Neural progenitor cell (in vitro differentiated cells): ENCODE measurements at regions not wholly inside any gene's neighbourhood (a gene's known extent, or its start where the extent isn't known, plus 50 kb on each side); places are given as distances from the start of the nearest gene placed in this dataset.

ENCODE experiments used
- DNase-seq: peaks from one replicate; pipeline ENCODE4 v3.0.0-alpha.2; 2016; ENCODE audit warnings: low spot score
- H2AFZ ChIP-seq: fragments of 200-600 bp; sonication (generic); replicated peaks from 2 replicates; pipeline ENCODE4 v1.6.1; 2016; ENCODE audit warnings: antibody characterized with exemption
- H3F3A ChIP-seq: fragments of 200-600 bp; sonication (generic); 2 replicates; pipeline ENCODE4 v1.6.1; 2016; ENCODE audit warnings: antibody characterized with exemption, low read depth
- H3K27ac ChIP-seq: fragments of 200-600 bp; sonication (generic); 2 replicates; pipeline ENCODE4 v1.5.1; 2016; ENCODE audit warnings: mild to moderate bottlenecking
- H3K27me3 ChIP-seq: fragments of 200-600 bp; sonication (generic); 2 replicates; pipeline ENCODE4 v1.6.1; 2016; ENCODE audit warnings: mild to moderate bottlenecking, moderate library complexity
- H3K36me3 ChIP-seq: fragments of 200-600 bp; sonication (generic); 2 replicates; pipeline ENCODE4 v1.5.1; 2016
- H3K4me1 ChIP-seq: fragments of 200-600 bp; sonication (generic); 2 replicates; pipeline ENCODE4 v1.6.1; 2016; ENCODE audit warnings: mixed run types
- H3K4me2 ChIP-seq: fragments of 200-600 bp; sonication (generic); 2 replicates; pipeline ENCODE4 v1.6.1; 2016
- H3K4me3 ChIP-seq: fragments of 200-600 bp; sonication (generic); 2 replicates; pipeline ENCODE4 v1.5.1; 2016
- H3K79me2 ChIP-seq: fragments of 200-600 bp; sonication (generic); 2 replicates; pipeline ENCODE4 v1.6.1; 2016; ENCODE audit warnings: low read depth
- H3K9ac ChIP-seq: fragments of 200-600 bp; sonication (generic); 2 replicates; pipeline ENCODE4 v1.6.1; 2016
- H3K9me3 ChIP-seq: fragments of 200-600 bp; sonication (generic); 2 replicates; pipeline ENCODE4 v1.5.1; 2016; ENCODE audit warnings: low read depth
- H4K20me1 ChIP-seq: fragments of 200-600 bp; sonication (generic); 2 replicates; pipeline ENCODE4 v1.6.1; 2016; ENCODE audit warnings: low read depth
- H3K27ac Mint-ChIP-seq: 3 replicates; pipeline ENCODE4 v1.8.0; 2021; ENCODE audit warnings: mixed read lengths
- H3K27me3 Mint-ChIP-seq: 2 replicates; pipeline ENCODE4 v1.8.0; 2022; ENCODE audit warnings: low read depth, mild to moderate bottlenecking, inconsistent platforms, moderate library complexity, mixed read lengths; ENCODE audit not compliant: insufficient read depth
- H3K36me3 Mint-ChIP-seq: 3 replicates; pipeline ENCODE4 v1.8.0; 2021; ENCODE audit warnings: mixed read lengths
- H3K4me1 Mint-ChIP-seq: 3 replicates; pipeline ENCODE4 v1.8.0; 2021; ENCODE audit warnings: mixed read lengths
- H3K4me3 Mint-ChIP-seq: 3 replicates; pipeline ENCODE4 v1.8.0; 2021; ENCODE audit warnings: mild to moderate bottlenecking, moderate library complexity, mixed read lengths
- H3K9me3 Mint-ChIP-seq: 3 replicates; pipeline ENCODE4 v1.8.0; 2020; ENCODE audit warnings: mixed read lengths
- EZH2 ChIP-seq: fragments of 200-600 bp; sonication (generic); IDR thresholded peaks from 2 replicates; pipeline ENCODE4 v1.6.1; 2017; ENCODE audit warnings: antibody characterized with exemption, mild to moderate bottlenecking, moderate library complexity
- EZH2phosphoT487 ChIP-seq: fragments of 200-600 bp; sonication (generic); IDR thresholded peaks from 2 replicates; pipeline ENCODE4 v1.6.1; 2017; ENCODE audit warnings: antibody characterized with exemption
- TF ChIP-seq, protein P1 (sequence below): fragments of 200-600 bp; sonication (generic); IDR thresholded peaks from 2 replicates; pipeline ENCODE4 v1.5.1; 2017; ENCODE audit warnings: antibody characterized with exemption, mild to moderate bottlenecking

DNA sequence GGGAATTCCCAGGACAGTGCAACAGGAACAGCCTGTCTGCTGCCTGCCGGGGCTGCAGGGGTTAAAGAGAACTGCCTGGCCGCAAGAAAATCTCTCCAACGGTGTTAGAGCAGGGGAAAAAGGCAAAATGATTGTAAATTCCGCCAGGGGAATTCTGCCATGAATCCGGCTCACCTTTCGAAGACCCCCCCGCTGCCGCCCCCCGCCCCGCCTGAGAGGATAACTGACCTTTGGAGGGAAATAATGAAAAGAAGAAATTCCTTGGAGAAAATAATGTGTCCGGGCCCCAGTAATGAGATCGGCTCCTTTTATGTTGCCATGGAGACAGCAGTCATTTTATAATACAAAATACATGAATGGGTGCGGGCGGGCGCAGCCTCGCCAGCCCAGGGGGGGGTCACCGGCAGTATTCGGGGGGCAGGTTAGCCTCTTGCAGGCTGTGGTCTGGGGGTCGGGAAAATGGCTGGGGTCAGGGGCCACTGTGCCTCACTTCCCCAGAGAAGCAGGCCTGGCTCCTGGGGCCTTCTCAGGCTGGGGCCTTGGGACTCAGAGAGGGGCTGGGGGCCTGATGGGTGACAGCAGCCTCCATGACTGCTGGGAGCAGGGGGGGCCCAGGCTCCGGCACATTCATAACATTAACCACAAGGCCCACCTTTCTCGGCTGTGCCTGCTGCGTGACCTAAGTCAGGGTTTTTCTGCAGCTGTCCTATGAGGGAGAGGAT lies 228.1 kb downstream of the MN1 start:
- Mint-ChIP-seq H3K27ac (peak overlapping the region; percentile 69), H3K4me1 (peaks cover 89% of the 10 kb centered on the region), H3K4me3 (peak overlapping the region; percentile 56), H3K36me3 (no peaks in the 10 kb centered on the region), H3K9me3 (peaks cover 4% of the 10 kb centered on the region), H3K27me3 (peaks cover 9% of the 10 kb centered on the region)
- peak overlapping the region; percentile 63 for H3K4me2 ChIP-seq
- no peaks in the 10 kb centered on the region for H3K79me2 ChIP-seq
- peaks cover 25% of the 10 kb centered on the region for H3F3A ChIP-seq
- no peaks in the 10 kb centered on the region for H3K9me3 ChIP-seq
- no peaks in the 10 kb centered on the region for H4K20me1 ChIP-seq
- H3K36me3 ChIP-seq, result no peaks in the 10 kb centered on the region
- peak; percentile 19 for DNase-seq
- no peak for TF ChIP-seq EZH2phosphoT487
- TF ChIP-seq, protein P1, sequence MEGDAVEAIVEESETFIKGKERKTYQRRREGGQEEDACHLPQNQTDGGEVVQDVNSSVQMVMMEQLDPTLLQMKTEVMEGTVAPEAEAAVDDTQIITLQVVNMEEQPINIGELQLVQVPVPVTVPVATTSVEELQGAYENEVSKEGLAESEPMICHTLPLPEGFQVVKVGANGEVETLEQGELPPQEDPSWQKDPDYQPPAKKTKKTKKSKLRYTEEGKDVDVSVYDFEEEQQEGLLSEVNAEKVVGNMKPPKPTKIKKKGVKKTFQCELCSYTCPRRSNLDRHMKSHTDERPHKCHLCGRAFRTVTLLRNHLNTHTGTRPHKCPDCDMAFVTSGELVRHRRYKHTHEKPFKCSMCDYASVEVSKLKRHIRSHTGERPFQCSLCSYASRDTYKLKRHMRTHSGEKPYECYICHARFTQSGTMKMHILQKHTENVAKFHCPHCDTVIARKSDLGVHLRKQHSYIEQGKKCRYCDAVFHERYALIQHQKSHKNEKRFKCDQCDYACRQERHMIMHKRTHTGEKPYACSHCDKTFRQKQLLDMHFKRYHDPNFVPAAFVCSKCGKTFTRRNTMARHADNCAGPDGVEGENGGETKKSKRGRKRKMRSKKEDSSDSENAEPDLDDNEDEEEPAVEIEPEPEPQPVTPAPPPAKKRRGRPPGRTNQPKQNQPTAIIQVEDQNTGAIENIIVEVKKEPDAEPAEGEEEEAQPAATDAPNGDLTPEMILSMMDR, result no peak
- no peak for TF ChIP-seq EZH2
- H2AFZ ChIP-seq, result peak overlapping the region; percentile 28
- H3K4me3 ChIP-seq, result no peak overlapping the region
- H3K9ac ChIP-seq, result no peak overlapping the region
- no peak overlapping the region for H3K27ac ChIP-seq
- H3K27me3 ChIP-seq, result no peaks in the 10 kb centered on the region
- peaks cover 21% of the 10 kb centered on the region for H3K4me1 ChIP-seq

DNA sequence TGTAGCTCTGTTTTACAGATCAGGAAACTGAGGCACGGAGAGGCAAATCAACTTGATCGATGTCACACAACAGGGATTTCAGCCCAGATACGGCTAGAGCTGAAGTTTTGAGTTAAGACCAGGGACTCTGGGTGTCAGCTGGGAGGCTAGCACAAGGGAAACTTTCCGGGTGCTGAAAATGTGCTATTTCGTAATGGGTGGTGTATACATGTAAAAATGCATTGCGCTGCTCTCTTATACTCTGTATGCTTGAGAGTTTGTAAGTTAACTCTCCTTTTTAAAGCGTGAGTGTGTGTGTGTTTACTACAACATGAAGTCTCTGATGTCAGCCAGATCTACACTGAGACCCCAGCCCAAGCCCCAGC lies 227.6 kb downstream of the MN1 start:
- H3K9me3 Mint-ChIP-seq, result peaks cover 4% of the 10 kb centered on the region
- no peak for DNase-seq
- H3K4me3 ChIP-seq, result no peak overlapping the region
- H3K36me3 ChIP-seq, result no peaks in the 10 kb centered on the region
- peaks cover 21% of the 10 kb centered on the region for H3K4me1 ChIP-seq
- H3K4me1 Mint-ChIP-seq, result peaks cover 85% of the 10 kb centered on the region
- H3K79me2 ChIP-seq, result no peaks in the 10 kb centered on the region
- no peak overlapping the region for H3K27ac ChIP-seq
- H3K27me3 ChIP-seq, result no peaks in the 10 kb centered on the region
- H2AFZ ChIP-seq, result peak overlapping the region; percentile 28
- no peak overlapping the region for H3K4me2 ChIP-seq
- H4K20me1 ChIP-seq, result no peaks in the 10 kb centered on the region
- H3K9me3 ChIP-seq, result no peaks in the 10 kb centered on the region
- H3K9ac ChIP-seq, result no peak overlapping the region
- H3K4me3 Mint-ChIP-seq, result no peak overlapping the region
- TF ChIP-seq EZH2phosphoT487 (no peak), EZH2 (no peak)
- TF ChIP-seq, protein P1, result no peak
- H3K27ac Mint-ChIP-seq, result peak overlapping the region; percentile 69
- peaks cover 9% of the 10 kb centered on the region for H3K27me3 Mint-ChIP-seq
- H3K36me3 Mint-ChIP-seq, result no peaks in the 10 kb centered on the region
- H3F3A ChIP-seq, result peaks cover 25% of the 10 kb centered on the region

DNA sequence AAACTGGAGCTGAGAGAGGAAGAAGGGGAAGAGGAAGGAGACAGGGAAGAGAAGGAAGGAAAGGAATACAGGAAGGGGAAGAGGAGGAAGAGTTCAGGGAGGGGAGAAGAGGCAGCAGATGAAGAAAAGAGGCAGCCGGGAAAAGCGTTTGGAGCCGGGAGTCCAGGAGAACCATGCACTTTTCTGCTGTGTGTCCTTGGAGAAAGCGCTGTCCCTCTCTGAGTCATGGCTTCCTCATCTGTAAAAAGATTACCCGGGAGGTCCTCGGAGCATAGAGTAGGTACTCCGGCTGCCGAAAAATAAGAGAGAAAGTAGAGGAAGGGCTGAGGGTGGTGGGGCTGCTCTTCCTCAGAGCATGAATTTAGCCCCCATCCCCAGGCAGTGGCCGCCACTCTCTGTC lies 226.9 kb downstream of the MN1 start:
- no peaks in the 10 kb centered on the region for H3K79me2 ChIP-seq

More for the DNA sequence above, 226.9 kb downstream of the MN1 start:
- no peaks in the 10 kb centered on the region for H3K36me3 ChIP-seq
- H3K27ac ChIP-seq, result no peak overlapping the region
- H3F3A ChIP-seq, result peaks cover 25% of the 10 kb centered on the region
- H3K4me3 Mint-ChIP-seq, result no peak overlapping the region
- H3K4me1 Mint-ChIP-seq, result peaks cover 80% of the 10 kb centered on the region
- H3K27me3 Mint-ChIP-seq, result peaks cover 15% of the 10 kb centered on the region
- DNase-seq, result no peak
- H3K27ac Mint-ChIP-seq, result peak overlapping the region; percentile 69
- H3K9me3 ChIP-seq, result no peaks in the 10 kb centered on the region
- no peak overlapping the region for H3K9ac ChIP-seq
- no peaks in the 10 kb centered on the region for H4K20me1 ChIP-seq
- no peaks in the 10 kb centered on the region for H3K36me3 Mint-ChIP-seq
- H3K4me3 ChIP-seq, result no peak overlapping the region
- TF ChIP-seq, protein P1, result no peak
- TF ChIP-seq EZH2 (no peak), EZH2phosphoT487 (no peak)
- H3K4me2 ChIP-seq, result no peak overlapping the region
- H3K4me1 ChIP-seq, result peaks cover 21% of the 10 kb centered on the region
- peaks cover 4% of the 10 kb centered on the region for H3K9me3 Mint-ChIP-seq
- no peak overlapping the region for H2AFZ ChIP-seq
- H3K27me3 ChIP-seq, result no peaks in the 10 kb centered on the region
